Keratinocyte (primary cell): ENCODE measurements at regions not wholly inside any gene's neighbourhood (a gene's known extent, or its start where the extent isn't known, plus 50 kb on each side); places are given as distances from the start of the nearest gene placed in this dataset.

Experiments
- EZH2 ChIP-seq: IDR thresholded peaks from one replicate; pipeline ENCODE4 v1.6.1; 2012; ENCODE audit warnings: inconsistent platforms, mild to moderate bottlenecking, low read length, moderate library complexity
- TF ChIP-seq, protein P1 (sequence below), 3 experiments: IDR thresholded peaks in 1 of 3; conservative IDR thresholded peaks in 1 of 3; optimal IDR thresholded peaks in 1 of 3; 2 replicates in 2 of 3; 3 replicates in 1 of 3; pipeline versions ENCODE3 to v1.5.1; 2011; ENCODE audit warnings: low read length in 3 of 3, mild to moderate bottlenecking in 3 of 3, moderate library complexity in 2 of 3, control low read depth in 1 of 3, inconsistent platforms in 1 of 3; ENCODE audit not compliant: insufficient read depth in 2 of 3; ENCODE audit errors: extremely low read depth in 1 of 3

DNA sequence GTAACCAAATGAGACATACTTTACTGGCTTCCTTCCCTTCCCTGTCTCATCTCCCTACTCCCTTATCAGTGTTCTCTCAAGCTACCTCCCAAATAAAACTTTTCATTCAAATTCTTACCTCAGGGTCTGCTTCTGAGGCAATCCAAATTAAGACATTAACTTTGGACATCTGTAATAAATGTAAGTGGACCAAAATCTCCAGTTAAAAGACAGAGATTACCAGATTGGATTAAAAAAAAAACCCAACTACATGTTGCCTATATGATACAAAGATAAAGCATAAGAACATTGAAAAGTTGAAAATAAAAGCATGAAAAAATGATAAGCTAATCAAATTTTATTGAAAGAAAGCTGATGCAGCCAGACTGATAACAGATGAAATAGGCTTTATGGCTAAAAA is 58.8 kb upstream of the ST3GAL5 start:
- TF ChIP-seq, protein P1, sequence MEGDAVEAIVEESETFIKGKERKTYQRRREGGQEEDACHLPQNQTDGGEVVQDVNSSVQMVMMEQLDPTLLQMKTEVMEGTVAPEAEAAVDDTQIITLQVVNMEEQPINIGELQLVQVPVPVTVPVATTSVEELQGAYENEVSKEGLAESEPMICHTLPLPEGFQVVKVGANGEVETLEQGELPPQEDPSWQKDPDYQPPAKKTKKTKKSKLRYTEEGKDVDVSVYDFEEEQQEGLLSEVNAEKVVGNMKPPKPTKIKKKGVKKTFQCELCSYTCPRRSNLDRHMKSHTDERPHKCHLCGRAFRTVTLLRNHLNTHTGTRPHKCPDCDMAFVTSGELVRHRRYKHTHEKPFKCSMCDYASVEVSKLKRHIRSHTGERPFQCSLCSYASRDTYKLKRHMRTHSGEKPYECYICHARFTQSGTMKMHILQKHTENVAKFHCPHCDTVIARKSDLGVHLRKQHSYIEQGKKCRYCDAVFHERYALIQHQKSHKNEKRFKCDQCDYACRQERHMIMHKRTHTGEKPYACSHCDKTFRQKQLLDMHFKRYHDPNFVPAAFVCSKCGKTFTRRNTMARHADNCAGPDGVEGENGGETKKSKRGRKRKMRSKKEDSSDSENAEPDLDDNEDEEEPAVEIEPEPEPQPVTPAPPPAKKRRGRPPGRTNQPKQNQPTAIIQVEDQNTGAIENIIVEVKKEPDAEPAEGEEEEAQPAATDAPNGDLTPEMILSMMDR (optimal IDR thresholded peaks at IDR 0.05 in 1 of 3, IDR thresholded peaks at IDR 0.05 in 1 of 3, conservative IDR thresholded peaks at IDR 0.05 in 1 of 3; ENCODE audit: extremely low read depth in 1 of 3, insufficient read depth in 2 of 3, low read length in 3 of 3): no peak
- TF ChIP-seq EZH2: no peak
